Ishikawa (cell line): ENCODE measurements at regions not wholly inside any gene's neighbourhood (a gene's known extent, or its start where the extent isn't known, plus 50 kb on each side); places are given as distances from the start of the nearest gene placed in this dataset.

Source experiments
- CEBPB ChIP-seq: IDR thresholded peaks from 2 replicates; pipeline ENCODE4 v1.6.1; 2012
- CREB1 ChIP-seq: IDR thresholded peaks from 2 replicates; pipeline ENCODE4 v1.6.1; 2012; ENCODE audit warnings: low read depth
- EGR1 ChIP-seq: IDR thresholded peaks from 2 replicates; pipeline ENCODE4 v1.6.1; 2012
- EP300 ChIP-seq: IDR thresholded peaks from 2 replicates; pipeline ENCODE4 v1.6.1; 2012; ENCODE audit warnings: borderline replicate concordance
- FOXM1 ChIP-seq: IDR thresholded peaks from 2 replicates; pipeline ENCODE4 v1.6.1; 2012; ENCODE audit warnings: low read depth, borderline replicate concordance
- MAX ChIP-seq: IDR thresholded peaks from 2 replicates; pipeline ENCODE4 v1.6.1; 2012
- NFIC ChIP-seq: IDR thresholded peaks from 2 replicates; pipeline ENCODE4 v1.6.1; 2012
- RAD21 ChIP-seq: IDR thresholded peaks from 2 replicates; pipeline ENCODE4 v1.6.1; 2012; ENCODE audit warnings: low read depth
- REST ChIP-seq: IDR thresholded peaks from 2 replicates; pipeline ENCODE4 v1.6.1; 2012; ENCODE audit warnings: low read depth, mild to moderate bottlenecking
- TAF1 ChIP-seq: IDR thresholded peaks from 2 replicates; pipeline ENCODE4 v1.6.1; 2012; ENCODE audit warnings: low read depth, mild to moderate bottlenecking
- TCF12 ChIP-seq: IDR thresholded peaks from 2 replicates; pipeline ENCODE4 v1.6.1; 2012; ENCODE audit warnings: low read depth
- TEAD4 ChIP-seq: IDR thresholded peaks from 2 replicates; pipeline ENCODE4 v1.6.1; 2012
- YY1 ChIP-seq: IDR thresholded peaks from 2 replicates; pipeline ENCODE4 v1.6.1; 2012; ENCODE audit warnings: low read depth
- TF ChIP-seq, protein P1 (sequence below): IDR thresholded peaks from 2 replicates; pipeline ENCODE4 v1.6.1; 2012

GRCh38 chr6:101116337-101116736, 235.2 kb upstream of the ASCC3 start:
- no peak for TF ChIP-seq EP300
- no peak for TF ChIP-seq NFIC
- no peak for TF ChIP-seq CREB1
- no peak for TF ChIP-seq CEBPB
- TF ChIP-seq YY1: no peak
- no peak for TF ChIP-seq RAD21
- TF ChIP-seq REST: no peak
- no peak for TF ChIP-seq EGR1
- TF ChIP-seq FOXM1: no peak
- TF ChIP-seq TCF12: no peak
- no peak for TF ChIP-seq TAF1
- no peak for TF ChIP-seq MAX
- TF ChIP-seq, protein P1, sequence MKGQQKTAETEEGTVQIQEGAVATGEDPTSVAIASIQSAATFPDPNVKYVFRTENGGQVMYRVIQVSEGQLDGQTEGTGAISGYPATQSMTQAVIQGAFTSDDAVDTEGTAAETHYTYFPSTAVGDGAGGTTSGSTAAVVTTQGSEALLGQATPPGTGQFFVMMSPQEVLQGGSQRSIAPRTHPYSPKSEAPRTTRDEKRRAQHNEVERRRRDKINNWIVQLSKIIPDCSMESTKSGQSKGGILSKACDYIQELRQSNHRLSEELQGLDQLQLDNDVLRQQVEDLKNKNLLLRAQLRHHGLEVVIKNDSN: no peak
- TF ChIP-seq TEAD4: no peak
